K562 (cell line): ENCODE measurements at regions not wholly inside any gene's neighbourhood (a gene's known extent, or its start where the extent isn't known, plus 50 kb on each side); places are given as distances from the start of the nearest gene placed in this dataset.

Experiments
- BDP1 ChIP-seq: IDR thresholded peaks from 3 replicates; pipeline ENCODE4 v1.6.1; 2011; ENCODE audit not compliant: insufficient read length, insufficient read depth
- CTCFL ChIP-seq: IDR thresholded peaks from 2 replicates; pipeline ENCODE4 v1.6.1; 2011; ENCODE audit warnings: borderline replicate concordance, low read depth, mild to moderate bottlenecking, moderate library complexity, low read length; ENCODE audit not compliant: insufficient read depth, poor library complexity, severe bottlenecking
- NR2C1 ChIP-seq, 2 experiments: fragments of 450-650 bp; IDR thresholded peaks; 2 replicates each; pipeline ENCODE4 v1.6.1; 2017; ENCODE audit warnings: mild to moderate bottlenecking in 2 of 2, antibody characterized with exemption in 1 of 2, inconsistent platforms in 1 of 2, missing compliant biosample characterization in 1 of 2, missing genetic modification characterization in 1 of 2
- REST ChIP-seq, 2 experiments: fragments of 450-650 bp; formaldehyde crosslinking in 1 of 2; IDR thresholded peaks; 2 replicates each; pipeline versions ENCODE4 v1.4.0 to v1.6.1; 2014 to 2020; ENCODE audit warnings: mild to moderate bottlenecking in 2 of 2, borderline replicate concordance in 1 of 2, low read depth in 1 of 2
- TSHZ1 ChIP-seq: fragments of 250-450 bp; sonication (Bioruptor Pico); IDR thresholded peaks from 2 replicates; pipeline ENCODE4 v1.4.0; 2020; ENCODE audit warnings: mild to moderate bottlenecking, moderate library complexity
- TF ChIP-seq, protein P1 (sequence below): fragments of 250-450 bp; sonication (Bioruptor Pico); IDR thresholded peaks from 2 replicates; pipeline ENCODE4 v1.8.0; 2021; ENCODE audit warnings: mild to moderate bottlenecking, moderate library complexity
- TF ChIP-seq, protein P2 (sequence below): fragments of 250-450 bp; sonication (Bioruptor Pico); IDR thresholded peaks from 2 replicates; pipeline ENCODE4 v1.4.0; 2020; ENCODE audit warnings: mild to moderate bottlenecking

- no peak for TF ChIP-seq TSHZ1 (CRISPR knock-in tag)
- TF ChIP-seq REST (IDR thresholded peaks at IDR 0.05; ENCODE audit: borderline replicate concordance): peak; percentile 98
- peak; percentile 95 for TF ChIP-seq REST (CRISPR knock-in tag; IDR thresholded peaks at IDR 0.05; ENCODE audit: low read depth)
- TF ChIP-seq NR2C1 (IDR thresholded peaks at IDR 0.05): no peak
- TF ChIP-seq NR2C1 (tag; IDR thresholded peaks at IDR 0.05): no peak
- TF ChIP-seq, protein P1, sequence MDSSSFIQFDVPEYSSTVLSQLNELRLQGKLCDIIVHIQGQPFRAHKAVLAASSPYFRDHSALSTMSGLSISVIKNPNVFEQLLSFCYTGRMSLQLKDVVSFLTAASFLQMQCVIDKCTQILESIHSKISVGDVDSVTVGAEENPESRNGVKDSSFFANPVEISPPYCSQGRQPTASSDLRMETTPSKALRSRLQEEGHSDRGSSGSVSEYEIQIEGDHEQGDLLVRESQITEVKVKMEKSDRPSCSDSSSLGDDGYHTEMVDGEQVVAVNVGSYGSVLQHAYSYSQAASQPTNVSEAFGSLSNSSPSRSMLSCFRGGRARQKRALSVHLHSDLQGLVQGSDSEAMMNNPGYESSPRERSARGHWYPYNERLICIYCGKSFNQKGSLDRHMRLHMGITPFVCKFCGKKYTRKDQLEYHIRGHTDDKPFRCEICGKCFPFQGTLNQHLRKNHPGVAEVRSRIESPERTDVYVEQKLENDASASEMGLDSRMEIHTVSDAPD (CRISPR knock-in tag): no peak
- TF ChIP-seq, protein P2, sequence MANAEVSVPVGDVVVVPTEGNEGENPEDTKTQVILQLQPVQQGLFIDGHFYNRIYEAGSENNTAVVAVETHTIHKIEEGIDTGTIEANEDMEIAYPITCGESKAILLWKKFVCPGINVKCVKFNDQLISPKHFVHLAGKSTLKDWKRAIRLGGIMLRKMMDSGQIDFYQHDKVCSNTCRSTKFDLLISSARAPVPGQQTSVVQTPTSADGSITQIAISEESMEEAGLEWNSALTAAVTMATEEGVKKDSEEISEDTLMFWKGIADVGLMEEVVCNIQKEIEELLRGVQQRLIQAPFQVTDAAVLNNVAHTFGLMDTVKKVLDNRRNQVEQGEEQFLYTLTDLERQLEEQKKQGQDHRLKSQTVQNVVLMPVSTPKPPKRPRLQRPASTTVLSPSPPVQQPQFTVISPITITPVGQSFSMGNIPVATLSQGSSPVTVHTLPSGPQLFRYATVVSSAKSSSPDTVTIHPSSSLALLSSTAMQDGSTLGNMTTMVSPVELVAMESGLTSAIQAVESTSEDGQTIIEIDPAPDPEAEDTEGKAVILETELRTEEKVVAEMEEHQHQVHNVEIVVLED (CRISPR knock-in tag): no peak
- no peak for TF ChIP-seq BDP1
- no peak for TF ChIP-seq CTCFL
Observed at GRCh38 chr2:16546128-16546754, 119.4 kb downstream of the CYRIA start (continued).
